ENCODE measurements at regions not wholly inside any gene's neighbourhood (a gene's known extent, or its start where the extent isn't known, plus 50 kb on each side); places are given as distances from the start of the nearest gene placed in this dataset.

- DNase-seq (ENCODE audit: extremely low read depth, low read depth) = no peak
- no peak for TF ChIP-seq CTCF (IDR thresholded peaks at IDR 0.05; ENCODE audit: low read depth, low read length)
Observed at GRCh38 chr2:198702796-198703195, 754.9 kb downstream of the SATB2 start.

- TF ChIP-seq CTCF (IDR thresholded peaks at IDR 0.05; ENCODE audit: low read depth, low read length) = no peak
- DNase-seq (ENCODE audit: extremely low read depth, low read depth) = no peak
Observed at GRCh38 chr2:198701481-198701880, 756.3 kb downstream of the SATB2 start.

GRCh38 chr2:198700319-198700718 lies 757.4 kb downstream of the SATB2 start:
- TF ChIP-seq CTCF (IDR thresholded peaks at IDR 0.05; ENCODE audit: low read depth, low read length) = no peak
- DNase-seq (ENCODE audit: extremely low read depth, low read depth) = no peak

GRCh38 chr2:198698230-198698629 lies 759.5 kb downstream of the SATB2 start:
- TF ChIP-seq CTCF (IDR thresholded peaks at IDR 0.05; ENCODE audit: low read depth, low read length) = no peak
- no peak for DNase-seq (ENCODE audit: extremely low read depth, low read depth)

GRCh38 chr2:198697794-198698193 lies 759.9 kb downstream of the SATB2 start:
- TF ChIP-seq CTCF (IDR thresholded peaks at IDR 0.05; ENCODE audit: low read depth, low read length) = no peak
- DNase-seq (ENCODE audit: extremely low read depth, low read depth) = no peak

GRCh38 chr2:198697218-198697617 lies 760.5 kb downstream of the SATB2 start:
- TF ChIP-seq CTCF (IDR thresholded peaks at IDR 0.05; ENCODE audit: low read depth, low read length) = no peak
- no peak for DNase-seq (ENCODE audit: extremely low read depth, low read depth)

- TF ChIP-seq CTCF (IDR thresholded peaks at IDR 0.05; ENCODE audit: low read depth, low read length) = no peak
- no peak for DNase-seq (ENCODE audit: extremely low read depth, low read depth)
Observed at GRCh38 chr2:198695879-198696278, 761.9 kb downstream of the SATB2 start.
